ENCODE measurements at regions not wholly inside any gene's neighbourhood (a gene's known extent, or its start where the extent isn't known, plus 50 kb on each side); places are given as distances from the start of the nearest gene placed in this dataset.

- TF ChIP-seq, protein P1, sequence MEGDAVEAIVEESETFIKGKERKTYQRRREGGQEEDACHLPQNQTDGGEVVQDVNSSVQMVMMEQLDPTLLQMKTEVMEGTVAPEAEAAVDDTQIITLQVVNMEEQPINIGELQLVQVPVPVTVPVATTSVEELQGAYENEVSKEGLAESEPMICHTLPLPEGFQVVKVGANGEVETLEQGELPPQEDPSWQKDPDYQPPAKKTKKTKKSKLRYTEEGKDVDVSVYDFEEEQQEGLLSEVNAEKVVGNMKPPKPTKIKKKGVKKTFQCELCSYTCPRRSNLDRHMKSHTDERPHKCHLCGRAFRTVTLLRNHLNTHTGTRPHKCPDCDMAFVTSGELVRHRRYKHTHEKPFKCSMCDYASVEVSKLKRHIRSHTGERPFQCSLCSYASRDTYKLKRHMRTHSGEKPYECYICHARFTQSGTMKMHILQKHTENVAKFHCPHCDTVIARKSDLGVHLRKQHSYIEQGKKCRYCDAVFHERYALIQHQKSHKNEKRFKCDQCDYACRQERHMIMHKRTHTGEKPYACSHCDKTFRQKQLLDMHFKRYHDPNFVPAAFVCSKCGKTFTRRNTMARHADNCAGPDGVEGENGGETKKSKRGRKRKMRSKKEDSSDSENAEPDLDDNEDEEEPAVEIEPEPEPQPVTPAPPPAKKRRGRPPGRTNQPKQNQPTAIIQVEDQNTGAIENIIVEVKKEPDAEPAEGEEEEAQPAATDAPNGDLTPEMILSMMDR (IDR thresholded peaks at IDR 0.05; ENCODE audit: insufficient read depth, low read length, poor library complexity, severe bottlenecking): no peak
- TF ChIP-seq EZH2phosphoT487 (conservative IDR thresholded peaks at IDR 0.05; ENCODE audit: low read length): no peak
Observed at GRCh38 chr10:4355350-4355749, 470.7 kb upstream of the AKR1E2 start.
